K562 (cell line): ENCODE measurements at regions not wholly inside any gene's neighbourhood (a gene's known extent, or its start where the extent isn't known, plus 50 kb on each side); places are given as distances from the start of the nearest gene placed in this dataset.

Experiments used
- ATAC-seq: fragments of 200-7000 bp; cut with Tn5 transposase; 3 replicates; pipeline ENCODE4 v1.9.1; 2020; ENCODE audit warnings: moderate library complexity
- BruUV-seq: library from RNA; stranded (reverse); fragments of 400-500 nt; replicated peaks from 2 replicates; lab custom pipeline; 2021; lab: Mats Ljungman, UMichigan
- CTCF ChIA-PET: fragments of 300-600 bp; formaldehyde crosslinking; extraction: SDS; loops from one replicate; lab custom pipeline; 2021; ENCODE audit warnings: low intra/inter-chr PET ratio; lab: Yijun Ruan, JAX
- POLR2A ChIA-PET: fragments of 300-600, 350-650 bp; sonication (Branson Sonifier 250); formaldehyde crosslinking; extraction: SDS; loops from one replicate; lab custom pipeline; 2021; ENCODE audit warnings: antibody characterized with exemption, inconsistent platforms; lab: Yijun Ruan, JAX
- DNase-seq, 4 experiments: peaks; one replicate each; pipeline versions ENCODE4 v3.0.0 to v3.0.0-alpha.2; 2011 to 2018; ENCODE audit warnings: low spot score in 3 of 4, mixed read lengths in 3 of 4; ENCODE audit errors: extremely low read depth in 1 of 4
- FAIRE-seq: peaks from 2 replicates; lab custom pipeline; 2011; peaks lifted over from hg19 to GRCh38; lab: Jason Lieb, UNC
- H2AFZ ChIP-seq: 2 replicates; pipeline ENCODE4 v1.6.0; 2011; ENCODE audit warnings: low read depth, low read length, control low read depth, inconsistent platforms
- H3K27ac ChIP-seq: fragments of 200-600 bp; 3 replicates; pipeline ENCODE4 v1.8.0; 2011; ENCODE audit warnings: low read depth, mild to moderate bottlenecking, control low read depth, inconsistent platforms, low read length, moderate library complexity, mixed read lengths; ENCODE audit errors: extremely low read depth
- H3K27me3 ChIP-seq, 2 experiments: fragments of 300-600 bp in 1 of 2; 2 replicates in 1 of 2; 3 replicates in 1 of 2; pipeline versions ENCODE4 v1.6.0 to v1.8.0; 2011; ENCODE audit warnings: inconsistent platforms in 2 of 2, low read length in 2 of 2, mild to moderate bottlenecking in 1 of 2, mixed read lengths in 1 of 2, moderate library complexity in 1 of 2; ENCODE audit not compliant: control insufficient read depth in 2 of 2, insufficient read depth in 2 of 2
- H3K36me3 ChIP-seq: fragments of 300-600 bp; 3 replicates; pipeline ENCODE4 v1.8.0; 2011; ENCODE audit warnings: mild to moderate bottlenecking, low read length, inconsistent platforms; ENCODE audit not compliant: control insufficient read depth, insufficient read depth
- H3K4me1 ChIP-seq, 2 experiments: fragments of 200-600 bp in 1 of 2; replicated peaks in 1 of 2; 2 replicates in 1 of 2; 3 replicates in 1 of 2; pipeline versions ENCODE4 v1.5.1 to v1.8.0; 2011; ENCODE audit warnings: inconsistent platforms in 2 of 2, low read length in 2 of 2, mild to moderate bottlenecking in 1 of 2, mixed read lengths in 1 of 2, moderate library complexity in 1 of 2; ENCODE audit not compliant: control insufficient read depth in 2 of 2, insufficient read depth in 2 of 2
- H3K4me2 ChIP-seq: 2 replicates; pipeline ENCODE4 v1.6.1; 2011; ENCODE audit warnings: low read length, control low read depth, inconsistent platforms, mixed read lengths; ENCODE audit not compliant: insufficient read depth
- H3K4me3 ChIP-seq: fragments of 200-600 bp; sonication (generic), shearing (Covaris generic); 2 replicates; pipeline ENCODE4 v1.5.1; 2016; ENCODE audit warnings: control low read depth, inconsistent platforms
- H3K79me2 ChIP-seq: fragments of 200-600 bp; 3 replicates; pipeline ENCODE4 v1.8.0; 2011; ENCODE audit warnings: low read length, inconsistent platforms; ENCODE audit not compliant: control insufficient read depth, insufficient read depth
- H3K9ac ChIP-seq, 2 experiments: 2 replicates each; pipeline versions ENCODE4 v1.6.0 to v1.6.1; 2011; ENCODE audit warnings: low read depth in 2 of 2, low read length in 2 of 2, control low read depth in 1 of 2, inconsistent platforms in 1 of 2, mild to moderate bottlenecking in 1 of 2, mixed read lengths in 1 of 2; ENCODE audit not compliant: insufficient read depth in 1 of 2
- H3K9me1 ChIP-seq: one replicate; pipeline ENCODE4 v1.6.0; 2011; ENCODE audit warnings: inconsistent platforms, mild to moderate bottlenecking, low read length, moderate library complexity; ENCODE audit not compliant: control insufficient read depth, insufficient read depth
- H3K9me3 ChIP-seq: replicated peaks from 2 replicates; pipeline ENCODE4 v1.5.1; 2011; ENCODE audit warnings: low read depth, low read length, inconsistent platforms; ENCODE audit not compliant: control insufficient read depth, insufficient read depth
- H4K20me1 ChIP-seq: replicated peaks from 2 replicates; pipeline ENCODE4 v1.6.1; 2011; ENCODE audit warnings: low read length, inconsistent platforms, mixed read lengths; ENCODE audit not compliant: control insufficient read depth, insufficient read depth
- BRF2 ChIP-seq: IDR thresholded peaks from 3 replicates; pipeline ENCODE4 v1.6.1; 2011; ENCODE audit warnings: borderline replicate concordance, mild to moderate bottlenecking; ENCODE audit not compliant: insufficient read length, insufficient read depth
- E2F3 ChIP-seq: fragments of 250-450 bp; sonication (Bioruptor Pico); IDR thresholded peaks from 2 replicates; pipeline ENCODE4 v1.4.0; 2020; ENCODE audit warnings: mild to moderate bottlenecking
- ELF1 ChIP-seq: fragments of 200-800 bp; sonication (Bioruptor generic); IDR thresholded peaks from 2 replicates; pipeline ENCODE4 v1.6.1; 2016; ENCODE audit warnings: missing genetic modification characterization, missing compliant biosample characterization
- GTF3C2 ChIP-seq: IDR thresholded peaks from 3 replicates; pipeline ENCODE4 v1.6.1; 2011; ENCODE audit warnings: borderline replicate concordance, mild to moderate bottlenecking, moderate library complexity; ENCODE audit not compliant: insufficient read length; ENCODE audit errors: extremely low read depth
- KDM2B ChIP-seq: fragments of 250-450 bp; sonication (Bioruptor Pico); IDR thresholded peaks from 2 replicates; pipeline ENCODE4 v1.8.0; 2021; ENCODE audit warnings: mild to moderate bottlenecking, moderate library complexity
- MEF2A ChIP-seq: IDR thresholded peaks from 2 replicates; pipeline ENCODE4 v1.6.1; 2011; ENCODE audit warnings: low read depth, mild to moderate bottlenecking, low read length, moderate library complexity; ENCODE audit not compliant: control insufficient read depth
- PTRF ChIP-seq: fragments of 450-650 bp; IDR thresholded peaks from 2 replicates; pipeline ENCODE4 v1.6.1; 2016; ENCODE audit warnings: mild to moderate bottlenecking, missing genetic modification characterization, missing compliant biosample characterization
- XRCC4 ChIP-seq: IDR thresholded peaks from one replicate; pipeline ENCODE4 v1.6.1; 2011; ENCODE audit not compliant: insufficient read depth, insufficient read length; ENCODE audit errors: extremely low read depth
- ZHX1 ChIP-seq: fragments of 150-350 bp; conservative IDR thresholded peaks from 2 replicates; pipeline ENCODE4 v1.6.1; 2014; ENCODE audit warnings: low read length
- ZNF263 ChIP-seq: sonication (generic); formaldehyde crosslinking; IDR thresholded peaks from 2 replicates; pipeline ENCODE4 v1.8.0; 2022; ENCODE audit warnings: mild to moderate bottlenecking, missing genetic modification reagents, borderline replicate concordance
- ZNF589 ChIP-seq: fragments of 200-800 bp; sonication (Bioruptor generic); IDR thresholded peaks from 2 replicates; pipeline ENCODE4 v1.6.1; 2016; ENCODE audit warnings: low read depth, missing genetic modification characterization, missing compliant biosample characterization
- WGBS: fragments of 100-300 bp; shearing (Covaris generic); methylation state at CpG from one replicate; pipeline ENCODE4 v1.1.6; 2016; ENCODE audit warnings: low coverage, mixed read lengths; ENCODE audit not compliant: insufficient coverage; ENCODE audit errors: missing lambda C conversion rate; 5-methylcytosine and 5-hydroxymethylcytosine counted together
- in situ Hi-C: fragments of 300-500 bp; cut with MboI; formaldehyde crosslinking; loops from 4 replicates; pipeline ENCODE4 v1.15.0; 2018; ENCODE audit warnings: inconsistent platforms, mixed read lengths
- intact Hi-C: fragments of 100-400 bp; cut with micrococcal nuclease; formaldehyde crosslinking; loops from 2 replicates; pipeline ENCODE4 v1.14.2; 2022

- Histone ChIP-seq H3K27me3 (no peaks in the 10 kb centered on the region), H3K4me2 (no peak overlapping the region), H2AFZ (no peak overlapping the region), H3K27ac (no peak overlapping the region), H3K4me3 (no peak overlapping the region), H4K20me1 (no peaks in the 10 kb centered on the region), H3K9me3 (no peaks in the 10 kb centered on the region), H3K79me2 (no peaks in the 10 kb centered on the region), H3K4me1 (no peaks in the 10 kb centered on the region), H3K9me1 (no peaks in the 10 kb centered on the region), H3K9ac (no peak overlapping the region), H3K36me3 (no peaks in the 10 kb centered on the region)
- no peak for FAIRE-seq
- ChIA-PET POLR2A (no interaction called here), CTCF (no interaction called here)
- WGBS = 0% methylated on average over 1 of the region's 1 CpG
- intact Hi-C loops (no loop called here), in situ Hi-C loops (no loop called here)
- BruUV-seq = no TSS peak
- no peak for ATAC-seq
- DNase-seq = no peak
- TF ChIP-seq BRF2 (no peak), ZNF589 (CRISPR knock-in tag) (no peak), KDM2B (no peak), XRCC4 (no peak), ELF1 (tag) (no peak), GTF3C2 (no peak), MEF2A (no peak), ZHX1 (no peak), E2F3 (CRISPR knock-in tag) (no peak), PTRF (no peak), ZNF263 (CRISPR knock-in tag) (no peak)
These were observed 142.4 kb downstream of the ZPLD1 start for GRCh38 chr3:102577082-102577789.
